HL-60 (cell line): ENCODE measurements at regions not wholly inside any gene's neighbourhood (a gene's known extent, or its start where the extent isn't known, plus 50 kb on each side); places are given as distances from the start of the nearest gene placed in this dataset.

Source experiments
- DNase-seq, 2 experiments: peaks; one replicate each; pipeline ENCODE4 v3.0.0-alpha.2; 2010 to 2020; ENCODE audit warnings: low read depth in 1 of 2, low spot score in 1 of 2
- H3K27ac ChIP-seq: fragments of 250-450 bp; sonication (Bioruptor Pico); replicated peaks from 2 replicates; pipeline ENCODE4 v1.5.1; 2020; ENCODE audit warnings: mild to moderate bottlenecking, moderate library complexity
- H3K27me3 ChIP-seq: fragments of 250-450 bp; sonication (Bioruptor Pico); 2 replicates; pipeline ENCODE4 v1.5.1; 2021; ENCODE audit warnings: mild to moderate bottlenecking, moderate library complexity; ENCODE audit not compliant: insufficient read depth, poor library complexity, severe bottlenecking
- H3K4me3 ChIP-seq: replicated peaks from 2 replicates; pipeline ENCODE4 v1.5.1; 2011; ENCODE audit warnings: mild to moderate bottlenecking, control low read depth, low read length; ENCODE audit not compliant: insufficient read depth
- CTCF ChIP-seq: IDR thresholded peaks from one replicate; pipeline ENCODE4 v1.5.1; 2011; ENCODE audit warnings: low read length, control low read depth, inconsistent platforms; ENCODE audit not compliant: insufficient read depth
- GABPA ChIP-seq: IDR thresholded peaks from 2 replicates; pipeline ENCODE4 v1.6.1; 2012; ENCODE audit warnings: low read depth
- POLR2AphosphoS5 ChIP-seq: IDR thresholded peaks from 2 replicates; pipeline ENCODE4 v1.6.1; 2012; ENCODE audit warnings: low read depth
- REST ChIP-seq: IDR thresholded peaks from 2 replicates; pipeline ENCODE4 v1.6.1; 2012; ENCODE audit warnings: low read depth; ENCODE audit not compliant: insufficient replicate concordance
- SPI1 ChIP-seq: IDR thresholded peaks from 2 replicates; pipeline ENCODE4 v1.6.1; 2012; ENCODE audit warnings: low read depth, mild to moderate bottlenecking, borderline replicate concordance

- H3K27me3 ChIP-seq = no peaks in the 10 kb centered on the region
- no peak overlapping the region for H3K27ac ChIP-seq
- no peak for DNase-seq
- no peak for TF ChIP-seq CTCF
- no peak for TF ChIP-seq REST
- no peak for TF ChIP-seq SPI1
- no peak for TF ChIP-seq GABPA
- no peak for TF ChIP-seq POLR2AphosphoS5
- no peak overlapping the region for H3K4me3 ChIP-seq
These were observed 365.3 kb upstream of the SMIM30 start for GRCh38 chr7:113483657-113484056.

GRCh38 chr7:113480537-113480936 is 362.2 kb upstream of the SMIM30 start:
- Histone ChIP-seq H3K4me3 (no peak overlapping the region), H3K27ac (no peak overlapping the region), H3K27me3 (no peaks in the 10 kb centered on the region)
- no peak for TF ChIP-seq POLR2AphosphoS5
- TF ChIP-seq REST = no peak
- DNase-seq = no peak

GRCh38 chr7:113464096-113464855 is 345.9 kb upstream of the SMIM30 start:
- Histone ChIP-seq H3K27me3 (no peaks in the 10 kb centered on the region), H3K4me3 (no peak overlapping the region), H3K27ac (no peak overlapping the region)
- DNase-seq = no peak
- TF ChIP-seq POLR2AphosphoS5 (no peak), GABPA (no peak), SPI1 (no peak), CTCF (no peak), REST (no peak)
